ENCODE measurements at regions not wholly inside any gene's neighbourhood (a gene's known extent, or its start where the extent isn't known, plus 50 kb on each side); places are given as distances from the start of the nearest gene placed in this dataset.
"Not testable (repeated sequence)": the region's sequence is repeated elsewhere in the genome, so short reads cannot be mapped to it uniquely, and the experiment has no call there.

- DNase-seq: no peak
Observed at GRCh38 chr4:30462445-30463090, 257.6 kb upstream of the PCDH7 start.

GRCh38 chr4:30471861-30472260, 248.3 kb upstream of the PCDH7 start:
- DNase-seq: no peak

- DNase-seq: no peak
Observed at GRCh38 chr4:30473225-30473624, 246.9 kb upstream of the PCDH7 start.

GRCh38 chr4:30495251-30495650, 224.9 kb upstream of the PCDH7 start:
- no peak for DNase-seq

GRCh38 chr4:30495651-30496310, 224.4 kb upstream of the PCDH7 start:
- no peak for DNase-seq

GRCh38 chr4:30511751-30512150, 208.4 kb upstream of the PCDH7 start:
- DNase-seq: no peak

GRCh38 chr4:30518211-30518610, 202.0 kb upstream of the PCDH7 start:
- DNase-seq: no peak

GRCh38 chr4:30525662-30526315, 194.4 kb upstream of the PCDH7 start:
- no peak for DNase-seq

GRCh38 chr4:30535255-30535654, 184.9 kb upstream of the PCDH7 start:
- no peak for DNase-seq

GRCh38 chr4:30536231-30536630, 183.9 kb upstream of the PCDH7 start:
- DNase-seq: no peak

GRCh38 chr4:30537456-30537855, 182.7 kb upstream of the PCDH7 start:
- DNase-seq: no peak

GRCh38 chr4:30538794-30539193, 181.4 kb upstream of the PCDH7 start:
- DNase-seq: no peak

GRCh38 chr4:30543057-30543456, 177.1 kb upstream of the PCDH7 start:
- DNase-seq: no peak

- DNase-seq: no peak
Observed at GRCh38 chr4:30553151-30553550, 167.0 kb upstream of the PCDH7 start.

GRCh38 chr4:30553706-30554105, 166.5 kb upstream of the PCDH7 start:
- no peak for DNase-seq

GRCh38 chr4:30555775-30556174, 164.4 kb upstream of the PCDH7 start:
- no peak for DNase-seq

GRCh38 chr4:30559481-30559880, 160.7 kb upstream of the PCDH7 start:
- no peak for DNase-seq

- no peak for DNase-seq
Observed at GRCh38 chr4:30586850-30587249, 133.3 kb upstream of the PCDH7 start.

- DNase-seq: not testable (repeated sequence)
Observed at GRCh38 chr4:30589669-30590068, 130.5 kb upstream of the PCDH7 start.

- DNase-seq: no peak
Observed at GRCh38 chr4:30600246-30601017, 119.7 kb upstream of the PCDH7 start.

- no peak for DNase-seq
Observed at GRCh38 chr4:30601070-30601865, 118.9 kb upstream of the PCDH7 start.

- no peak for DNase-seq
Observed at GRCh38 chr4:30605616-30606190, 114.5 kb upstream of the PCDH7 start.
